HG03045 (cell line): ENCODE measurements at regions not wholly inside any gene's neighbourhood (a gene's known extent, or its start where the extent isn't known, plus 50 kb on each side); places are given as distances from the start of the nearest gene placed in this dataset.

Experiments
- ATAC-seq: cut with Tn5 transposase; IDR thresholded peaks from one replicate; pipeline ENCODE4 v1.9.1; 2021; ENCODE audit warnings: mild to moderate bottlenecking, moderate library complexity; ENCODE audit not compliant: unreplicated experiment

- no peak for ATAC-seq
Observed at GRCh38 chr2:234134496-234134895, 84.0 kb downstream of the SPP2 start.

GRCh38 chr2:234133004-234133403 is 82.5 kb downstream of the SPP2 start:
- no peak for ATAC-seq

GRCh38 chr2:234130777-234131181 is 80.3 kb downstream of the SPP2 start:
- ATAC-seq: no peak

- no peak for ATAC-seq
Observed at GRCh38 chr2:234128606-234129005, 78.1 kb downstream of the SPP2 start.
